Nephron (organoid): ENCODE measurements at regions not wholly inside any gene's neighbourhood (a gene's known extent, or its start where the extent isn't known, plus 50 kb on each side); places are given as distances from the start of the nearest gene placed in this dataset.

Source experiments
- H3K27ac Mint-ChIP-seq, 3 experiments: 2 replicates each; pipeline ENCODE4 v1.8.0; 2020; ENCODE audit warnings: mixed read lengths in 3 of 3, mild to moderate bottlenecking in 2 of 3, moderate library complexity in 1 of 3
- H3K27me3 Mint-ChIP-seq: 2 replicates; pipeline ENCODE4 v1.8.0; 2021; ENCODE audit warnings: low read depth, mild to moderate bottlenecking, moderate library complexity, mixed read lengths
- H3K36me3 Mint-ChIP-seq: 2 replicates; pipeline ENCODE4 v1.8.0; 2020; ENCODE audit warnings: low read depth, mixed read lengths
- H3K4me1 Mint-ChIP-seq: 2 replicates; pipeline ENCODE4 v1.8.0; 2020; ENCODE audit warnings: mixed read lengths
- H3K4me3 Mint-ChIP-seq, 3 experiments: 2 replicates each; pipeline ENCODE4 v1.8.0; 2020; ENCODE audit warnings: mild to moderate bottlenecking in 3 of 3, mixed read lengths in 3 of 3, moderate library complexity in 2 of 3
- H3K9me3 Mint-ChIP-seq: 2 replicates; pipeline ENCODE4 v1.8.0; 2020; ENCODE audit warnings: mixed read lengths
- CTCF ChIP-seq, 3 experiments: fragments of 200-600 bp; sonication (generic); IDR thresholded peaks; one replicate each; pipeline ENCODE4 v1.5.0; 2021; ENCODE audit warnings: antibody characterized with exemption in 3 of 3; ENCODE audit not compliant: unreplicated experiment in 3 of 3

GRCh38 chrX:151816934-151817333, 82.4 kb downstream of the CNGA2 start:
- TF ChIP-seq CTCF (IDR thresholded peaks at IDR 0.05; ENCODE audit: unreplicated experiment in 3 of 3), result no peak
- no peak overlapping the region for H3K27ac Mint-ChIP-seq
- no peaks in the 10 kb centered on the region for H3K4me1 Mint-ChIP-seq
- H3K9me3 Mint-ChIP-seq, result no peaks in the 10 kb centered on the region
- no peaks in the 10 kb centered on the region for H3K36me3 Mint-ChIP-seq
- no peaks in the 10 kb centered on the region for H3K27me3 Mint-ChIP-seq
- H3K4me3 Mint-ChIP-seq, result no peak overlapping the region

- Mint-ChIP-seq H3K4me3 (no peak overlapping the region), H3K27me3 (no peaks in the 10 kb centered on the region), H3K27ac (no peak overlapping the region), H3K4me1 (no peaks in the 10 kb centered on the region), H3K9me3 (no peaks in the 10 kb centered on the region), H3K36me3 (no peaks in the 10 kb centered on the region)
- no peak for TF ChIP-seq CTCF (IDR thresholded peaks at IDR 0.05; ENCODE audit: unreplicated experiment in 3 of 3)
Observed at GRCh38 chrX:151818828-151819227, 84.3 kb downstream of the CNGA2 start.

GRCh38 chrX:151821226-151821625, 86.7 kb downstream of the CNGA2 start:
- Mint-ChIP-seq H3K27me3 (no peaks in the 10 kb centered on the region), H3K27ac (no peak overlapping the region), H3K4me3 (no peak overlapping the region), H3K9me3 (peaks cover 2% of the 10 kb centered on the region), H3K4me1 (peaks cover 4% of the 10 kb centered on the region), H3K36me3 (no peaks in the 10 kb centered on the region)
- TF ChIP-seq CTCF (IDR thresholded peaks at IDR 0.05; ENCODE audit: unreplicated experiment in 3 of 3), result no peak

GRCh38 chrX:151825007-151825406, 87.7 kb upstream of the MAGEA4 start:
- no peak for TF ChIP-seq CTCF (IDR thresholded peaks at IDR 0.05; ENCODE audit: unreplicated experiment in 3 of 3)
- Mint-ChIP-seq H3K4me3 (no peak overlapping the region), H3K9me3 (peaks cover 7% of the 10 kb centered on the region), H3K27me3 (no peaks in the 10 kb centered on the region), H3K27ac (no peak overlapping the region), H3K36me3 (no peaks in the 10 kb centered on the region), H3K4me1 (peaks cover 14% of the 10 kb centered on the region)

GRCh38 chrX:151825925-151826485, 86.7 kb upstream of the MAGEA4 start:
- Mint-ChIP-seq H3K27me3 (no peaks in the 10 kb centered on the region), H3K27ac (peak overlapping the region in 2 of 3 experiments; percentile 8 to 55), H3K36me3 (no peaks in the 10 kb centered on the region), H3K4me1 (peaks cover 14% of the 10 kb centered on the region), H3K4me3 (no peak overlapping the region), H3K9me3 (peaks cover 7% of the 10 kb centered on the region)
- no peak for TF ChIP-seq CTCF (IDR thresholded peaks at IDR 0.05; ENCODE audit: unreplicated experiment in 3 of 3)

GRCh38 chrX:151828439-151829080, 84.1 kb upstream of the MAGEA4 start:
- Mint-ChIP-seq H3K4me1 (peaks cover 14% of the 10 kb centered on the region), H3K4me3 (no peak overlapping the region), H3K27ac (no peak overlapping the region), H3K36me3 (no peaks in the 10 kb centered on the region), H3K9me3 (peaks cover 7% of the 10 kb centered on the region), H3K27me3 (no peaks in the 10 kb centered on the region)
- TF ChIP-seq CTCF (IDR thresholded peaks at IDR 0.05; ENCODE audit: unreplicated experiment in 3 of 3), result no peak
